ENCODE measurements at regions not wholly inside any gene's neighbourhood (a gene's known extent, or its start where the extent isn't known, plus 50 kb on each side); places are given as distances from the start of the nearest gene placed in this dataset.

GRCh38 chr2:223396993-223397392, 205.2 kb downstream of the SCG2 start:
- H3K9me3 ChIP-seq, result peaks cover 0 to 13% (median 0%) of the 10 kb centered on the region in 3 donors
- H3K27me3 ChIP-seq, result no peaks in the 10 kb centered on the region
- intact Hi-C loops (cut with DNase I; ENCODE audit: low total_unique reads), result no loop called here
- H3K4me3 ChIP-seq, result no peak overlapping the region
- TF ChIP-seq CTCF (IDR thresholded peaks at IDR 0.05), result no peak
- no peak for DNase-seq
- H3K36me3 ChIP-seq, result no peaks in the 10 kb centered on the region
- no peak overlapping the region for H3K27ac ChIP-seq
- H3K4me1 ChIP-seq, result no peaks in the 10 kb centered on the region

GRCh38 chr2:223399357-223399957, 202.7 kb downstream of the SCG2 start:
- Histone ChIP-seq H3K4me3 (no peak overlapping the region), H3K27me3 (no peaks in the 10 kb centered on the region), H3K4me1 (no peaks in the 10 kb centered on the region), H3K36me3 (no peaks in the 10 kb centered on the region), H3K27ac (no peak overlapping the region), H3K9me3 (peaks cover 0 to 6% (median 0%) of the 10 kb centered on the region in 3 donors)
- intact Hi-C loops (cut with DNase I; ENCODE audit: low total_unique reads), result no loop called here
- no peak for TF ChIP-seq CTCF (IDR thresholded peaks at IDR 0.05)
- no peak for DNase-seq

DNA sequence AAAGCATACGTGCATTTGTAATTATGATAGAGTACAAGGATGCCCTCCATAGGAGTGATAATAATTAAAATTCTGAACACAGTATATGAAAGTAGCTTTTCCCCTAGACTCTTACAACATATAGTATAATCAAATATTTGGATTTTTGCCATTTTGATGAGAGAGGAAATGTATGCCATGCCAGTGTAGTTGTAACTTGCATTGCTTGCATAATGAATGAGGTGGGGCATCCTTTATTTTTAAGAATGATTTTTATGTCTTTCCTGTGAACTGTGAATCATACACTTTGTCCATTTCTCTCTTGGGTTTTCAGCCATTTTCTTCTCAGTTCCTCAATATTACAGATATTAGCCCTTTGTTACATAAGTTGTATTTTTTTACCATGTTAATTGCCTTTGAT, 197.5 kb downstream of the SCG2 start:
- DNase-seq, result no peak
- no peak overlapping the region for H3K4me3 ChIP-seq
- intact Hi-C loops (cut with DNase I; ENCODE audit: low total_unique reads), result no loop called here
- no peak overlapping the region for H3K27ac ChIP-seq
- no peak for TF ChIP-seq CTCF (IDR thresholded peaks at IDR 0.05)
- no peaks in the 10 kb centered on the region for H3K27me3 ChIP-seq
- H3K36me3 ChIP-seq, result no peaks in the 10 kb centered on the region
- no peaks in the 10 kb centered on the region for H3K4me1 ChIP-seq
- H3K9me3 ChIP-seq, result no peaks in the 10 kb centered on the region

GRCh38 chr2:223414646-223415045, 187.5 kb downstream of the SCG2 start:
- peak; percentile 77 to 84 for DNase-seq
- peaks cover 0 to 56% (median 19%) of the 10 kb centered on the region in 4 donors for H3K4me1 ChIP-seq
- intact Hi-C loops (cut with DNase I; ENCODE audit: low total_unique reads), result loop anchor here (5.0 kb wide), 1 partner anchor 48 kb away; no protein-coding TSS in a partner anchor
- H3K36me3 ChIP-seq, result no peaks in the 10 kb centered on the region
- no peaks in the 10 kb centered on the region for H3K27me3 ChIP-seq
- no peaks in the 10 kb centered on the region for H3K9me3 ChIP-seq
- TF ChIP-seq CTCF (IDR thresholded peaks at IDR 0.05), result no peak
- H3K27ac ChIP-seq, result peak overlapping the region; percentile 2 to 67
- H3K4me3 ChIP-seq, result no peak overlapping the region

DNA sequence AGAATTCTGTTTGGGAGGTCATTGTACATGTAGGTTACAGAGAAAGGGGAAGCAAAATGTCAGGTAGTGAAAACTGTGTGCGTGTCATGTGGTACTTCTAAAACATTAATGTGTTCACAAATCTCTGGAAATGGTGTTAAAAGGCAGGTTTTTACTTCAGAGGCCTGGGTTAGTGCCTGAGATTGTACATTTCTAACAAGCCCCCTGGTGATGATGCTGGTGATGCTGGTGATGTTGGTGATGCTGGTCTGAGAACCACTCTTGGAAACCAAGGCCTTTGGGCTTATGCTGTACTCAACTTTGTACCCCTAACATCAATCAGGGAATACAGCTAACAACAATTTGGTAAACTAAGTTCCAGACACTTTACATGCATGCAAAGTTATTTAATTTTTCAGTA, 187.1 kb downstream of the SCG2 start:
- Histone ChIP-seq H3K9me3 (no peaks in the 10 kb centered on the region), H3K4me1 (peaks cover 0 to 59% (median 19%) of the 10 kb centered on the region in 4 donors), H3K27ac (peak overlapping the region; percentile 2 to 67), H3K4me3 (no peak overlapping the region), H3K36me3 (no peaks in the 10 kb centered on the region), H3K27me3 (no peaks in the 10 kb centered on the region)
- intact Hi-C loops (cut with DNase I; ENCODE audit: low total_unique reads), result no loop called here
- no peak for TF ChIP-seq CTCF (IDR thresholded peaks at IDR 0.05)
- DNase-seq, result no peak
